ENCODE measurements at regions not wholly inside any gene's neighbourhood (a gene's known extent, or its start where the extent isn't known, plus 50 kb on each side); places are given as distances from the start of the nearest gene placed in this dataset.

GRCh38 chr2:208820014-208820688 is 413.6 kb downstream of the PTH2R start:
- intact Hi-C loops (cut with DNase I) = no loop called here
- no peak overlapping the region for H3K4me3 ChIP-seq (replicated peaks in 1 of 3)

GRCh38 chr2:208827109-208827508 is 420.5 kb downstream of the PTH2R start:
- 61 to 62% methylated on average over 3 of the region's 3 CpGs for whole genome bisulfite sequencing, 2 donors
- DNase-seq = no peak
- intact Hi-C loops (cut with DNase I) = no loop called here

More at GRCh38 chr2:208820014-208820688, 413.6 kb downstream of the PTH2R start:
- Histone ChIP-seq H3K4me1 (no peaks in the 10 kb centered on the region), H3K36me3 (no peaks in the 10 kb centered on the region), H3K27me3 (no peaks in the 10 kb centered on the region), H3K9me3 (no peaks in the 10 kb centered on the region), H3K27ac (no peak overlapping the region)
- no peak for DNase-seq
- WGBS, 2 donors = 68 to 72% methylated on average over 1 of the region's 1 CpG
- TF ChIP-seq CTCF (IDR thresholded peaks at IDR 0.05) (peak in 4 of 6 experiments; percentile 22 to 77 (median 64)), POLR2A (IDR thresholded peaks at IDR 0.05) (no peak)

GRCh38 chr2:208827549-208828221 is 421.1 kb downstream of the PTH2R start:
- no peaks in the 10 kb centered on the region for H3K4me1 ChIP-seq
- no peak for DNase-seq
- WGBS, 2 donors = 73 to 82% methylated on average over 4 of the region's 4 CpGs
- intact Hi-C loops (cut with DNase I) = no loop called here
- H3K27me3 ChIP-seq = no peaks in the 10 kb centered on the region
- no peak overlapping the region for H3K27ac ChIP-seq
- H3K9me3 ChIP-seq = no peaks in the 10 kb centered on the region
- no peak overlapping the region for H3K4me3 ChIP-seq (replicated peaks in 1 of 3)
- TF ChIP-seq CTCF (IDR thresholded peaks at IDR 0.05) = no peak
- TF ChIP-seq POLR2A (IDR thresholded peaks at IDR 0.05) = no peak
- H3K36me3 ChIP-seq = no peaks in the 10 kb centered on the region

More at GRCh38 chr2:208827109-208827508, 420.5 kb downstream of the PTH2R start:
- Histone ChIP-seq H3K27me3 (no peaks in the 10 kb centered on the region), H3K4me3 (replicated peaks in 1 of 3) (no peak overlapping the region), H3K27ac (no peak overlapping the region), H3K36me3 (no peaks in the 10 kb centered on the region), H3K9me3 (no peaks in the 10 kb centered on the region), H3K4me1 (no peaks in the 10 kb centered on the region)
- TF ChIP-seq CTCF (IDR thresholded peaks at IDR 0.05) (no peak), POLR2A (IDR thresholded peaks at IDR 0.05) (no peak)

GRCh38 chr2:208830203-208830602 is 423.6 kb downstream of the PTH2R start:
- TF ChIP-seq CTCF (IDR thresholded peaks at IDR 0.05) (no peak), POLR2A (IDR thresholded peaks at IDR 0.05) (no peak)
- Histone ChIP-seq H3K9me3 (no peaks in the 10 kb centered on the region), H3K4me1 (no peaks in the 10 kb centered on the region), H3K27me3 (no peaks in the 10 kb centered on the region), H3K36me3 (no peaks in the 10 kb centered on the region), H3K27ac (no peak overlapping the region), H3K4me3 (replicated peaks in 1 of 3) (no peak overlapping the region)
- WGBS, 2 donors = 91 to 93% methylated on average over 3 of the region's 3 CpGs
- no peak for DNase-seq
- intact Hi-C loops (cut with DNase I) = no loop called here

GRCh38 chr2:208847651-208848050 is 441.1 kb downstream of the PTH2R start:
- Histone ChIP-seq H3K27ac (no peak overlapping the region), H3K4me1 (peaks cover 0 to 9% of the 10 kb centered on the region in 2 donors), H3K9me3 (no peaks in the 10 kb centered on the region), H3K4me3 (replicated peaks in 1 of 3) (no peak overlapping the region), H3K36me3 (no peaks in the 10 kb centered on the region), H3K27me3 (no peaks in the 10 kb centered on the region)
- DNase-seq = no peak
- TF ChIP-seq POLR2A (IDR thresholded peaks at IDR 0.05) (no peak), CTCF (IDR thresholded peaks at IDR 0.05) (no peak)
- intact Hi-C loops (cut with DNase I) = no loop called here
- 91 to 92% methylated on average over 1 of the region's 1 CpG for WGBS, 2 donors
